Endothelial cell of umbilical vein (primary cell): ENCODE measurements at regions not wholly inside any gene's neighbourhood (a gene's known extent, or its start where the extent isn't known, plus 50 kb on each side); places are given as distances from the start of the nearest gene placed in this dataset.

Source experiments
- BruUV-seq: library from RNA; stranded (reverse); fragments of 400-500 nt; replicated peaks from 2 replicates; lab custom pipeline; 2021; lab: Mats Ljungman, UMichigan
- CTCF ChIA-PET: fragments of 300-600, 350-600 bp; sonication (Branson Sonifier 250); formaldehyde crosslinking; loops from one replicate; lab custom pipeline; 2021; ENCODE audit warnings: antibody characterized with exemption, inconsistent platforms; lab: Charles Lee
- POLR2A ChIA-PET: fragments of 300-600, 350-600 bp; sonication (Branson Sonifier 250); formaldehyde crosslinking; loops from one replicate; lab custom pipeline; 2021; ENCODE audit warnings: antibody characterized with exemption, inconsistent platforms; lab: Charles Lee
- DNase-seq: peaks from one replicate; pipeline ENCODE4 v3.0.0-alpha.2; 2011; ENCODE audit warnings: low read depth, low spot score
- FAIRE-seq: peaks from 2 replicates; lab custom pipeline; 2011; peaks lifted over from hg19 to GRCh38; lab: Jason Lieb, UNC
- H2AFZ ChIP-seq: 2 replicates; pipeline ENCODE4 v1.6.0; 2012; ENCODE audit warnings: low read depth, low read length, control low read depth, inconsistent platforms
- H3K27ac ChIP-seq: 2 replicates; pipeline ENCODE4 v1.5.1; 2011; ENCODE audit warnings: low read depth, mild to moderate bottlenecking, control low read depth, low read length, moderate library complexity; ENCODE audit not compliant: insufficient read depth
- H3K27me3 ChIP-seq, 2 experiments: 2 replicates each; pipeline versions ENCODE4 v1.6.0 to v1.6.1; 2011; ENCODE audit warnings: low read length in 2 of 2, mixed read lengths in 1 of 2; ENCODE audit not compliant: control insufficient read depth in 2 of 2, insufficient read depth in 2 of 2
- H3K36me3 ChIP-seq, 2 experiments: 2 replicates in 1 of 2; 3 replicates in 1 of 2; pipeline ENCODE4 v1.5.1; 2011; ENCODE audit warnings: low read length in 2 of 2, mild to moderate bottlenecking in 1 of 2, moderate library complexity in 1 of 2; ENCODE audit not compliant: control insufficient read depth in 2 of 2, insufficient read depth in 2 of 2; ENCODE audit errors: extremely low read depth in 1 of 2
- H3K4me1 ChIP-seq: 3 replicates; pipeline ENCODE4 v1.5.1; 2011; ENCODE audit warnings: mild to moderate bottlenecking, low read length; ENCODE audit not compliant: control insufficient read depth, insufficient read depth; ENCODE audit errors: extremely low read depth
- H3K4me2 ChIP-seq: 2 replicates; pipeline ENCODE4 v1.6.1; 2011; ENCODE audit warnings: low read length, control low read depth, mixed read lengths; ENCODE audit not compliant: insufficient read depth
- H3K4me3 ChIP-seq, 3 experiments: fragments of 200-600 bp in 1 of 3; sonication (generic), shearing (Covaris generic) in 1 of 3; replicated peaks in 1 of 3; 2 replicates each; pipeline ENCODE4 v1.5.1; 2011 to 2016; ENCODE audit warnings: control low read depth in 3 of 3, low read length in 3 of 3, mild to moderate bottlenecking in 2 of 3, inconsistent platforms in 1 of 3, low read depth in 1 of 3, moderate library complexity in 1 of 3; ENCODE audit not compliant: insufficient read depth in 1 of 3
- H3K79me2 ChIP-seq: 2 replicates; pipeline ENCODE4 v1.6.0; 2012; ENCODE audit warnings: low read length, inconsistent platforms; ENCODE audit not compliant: control insufficient read depth, insufficient read depth
- H3K9ac ChIP-seq: replicated peaks from 2 replicates; pipeline ENCODE3; 2011; ENCODE audit warnings: low read length, control low read depth; ENCODE audit not compliant: insufficient read depth; ENCODE audit errors: extremely low read depth
- H3K9me1 ChIP-seq: replicated peaks from 3 replicates; pipeline ENCODE4 v1.6.0; 2011; ENCODE audit warnings: mild to moderate bottlenecking, low read length; ENCODE audit not compliant: control insufficient read depth, insufficient read depth; ENCODE audit errors: extremely low read depth
- H3K9me3 ChIP-seq: replicated peaks from 2 replicates; pipeline ENCODE4 v1.5.1; 2012; ENCODE audit warnings: low read length, inconsistent platforms; ENCODE audit not compliant: control insufficient read depth, insufficient read depth
- H4K20me1 ChIP-seq: replicated peaks from 2 replicates; pipeline ENCODE3; 2011; ENCODE audit warnings: mild to moderate bottlenecking, low read length; ENCODE audit not compliant: control insufficient read depth, insufficient read depth; ENCODE audit errors: extremely low read depth
- EZH2 ChIP-seq: IDR thresholded peaks from 2 replicates; pipeline ENCODE4 v1.6.1; 2012; ENCODE audit warnings: borderline replicate concordance, low read depth, mild to moderate bottlenecking, moderate library complexity, low read length, inconsistent platforms; ENCODE audit not compliant: severe bottlenecking
- FOS ChIP-seq: IDR thresholded peaks from 2 replicates; pipeline ENCODE4 v1.6.1; 2011; ENCODE audit warnings: mild to moderate bottlenecking, low read length, moderate library complexity, borderline replicate concordance; ENCODE audit not compliant: insufficient read depth
- GATA2 ChIP-seq: IDR thresholded peaks from 2 replicates; pipeline ENCODE4 v1.7.0; 2011; ENCODE audit warnings: low read depth, mild to moderate bottlenecking, moderate library complexity, mixed read lengths, low read length; ENCODE audit not compliant: insufficient read length, insufficient read depth
- JUN ChIP-seq: IDR thresholded peaks from 2 replicates; pipeline ENCODE4 v1.6.1; 2011; ENCODE audit warnings: borderline replicate concordance, low read depth; ENCODE audit not compliant: insufficient read length, insufficient read depth
- MYC ChIP-seq: IDR thresholded peaks from one replicate; pipeline ENCODE4 v1.6.1; 2011; ENCODE audit warnings: mild to moderate bottlenecking, low read depth, low read length
- POLR2A ChIP-seq: IDR thresholded peaks from 2 replicates; pipeline ENCODE4 v1.6.1; 2012; ENCODE audit warnings: low read depth, mild to moderate bottlenecking, control low read depth, low read length
- POLR2AphosphoS5 ChIP-seq: IDR thresholded peaks from 2 replicates; pipeline ENCODE4 v1.6.1; 2012; ENCODE audit warnings: low read depth, mild to moderate bottlenecking, control low read depth, low read length, moderate library complexity; ENCODE audit not compliant: insufficient read depth
- dilution Hi-C: fragments of 300-500 bp; cut with MboI; formaldehyde crosslinking; loops from one replicate; pipeline ENCODE4 v1.15.0; 2019; ENCODE audit warnings: low sequenced_read_pairs; ENCODE audit not compliant: extremely low pct_ligation_motif_present
- intact Hi-C: fragments of 100-400 bp; cut with micrococcal nuclease; formaldehyde crosslinking; loops from one replicate; pipeline ENCODE4 v1.10.0; 2022
- TF ChIP-seq, protein P1 (sequence below): IDR thresholded peaks from 2 replicates; pipeline ENCODE4 v1.6.1; 2011; ENCODE audit not compliant: insufficient read depth, insufficient read length
- TF ChIP-seq, protein P2 (sequence below), 2 donors: IDR thresholded peaks; 1 replicate in 1 of 2; 2 replicates in 1 of 2; pipeline ENCODE4 v1.5.1; 2011; ENCODE audit warnings: low read length in 2 of 2, mild to moderate bottlenecking in 2 of 2, moderate library complexity in 2 of 2, control low read depth in 1 of 2, inconsistent platforms in 1 of 2, low read depth in 1 of 2; ENCODE audit not compliant: insufficient read depth in 1 of 2; ENCODE audit errors: extremely low read depth in 1 of 2

DNA sequence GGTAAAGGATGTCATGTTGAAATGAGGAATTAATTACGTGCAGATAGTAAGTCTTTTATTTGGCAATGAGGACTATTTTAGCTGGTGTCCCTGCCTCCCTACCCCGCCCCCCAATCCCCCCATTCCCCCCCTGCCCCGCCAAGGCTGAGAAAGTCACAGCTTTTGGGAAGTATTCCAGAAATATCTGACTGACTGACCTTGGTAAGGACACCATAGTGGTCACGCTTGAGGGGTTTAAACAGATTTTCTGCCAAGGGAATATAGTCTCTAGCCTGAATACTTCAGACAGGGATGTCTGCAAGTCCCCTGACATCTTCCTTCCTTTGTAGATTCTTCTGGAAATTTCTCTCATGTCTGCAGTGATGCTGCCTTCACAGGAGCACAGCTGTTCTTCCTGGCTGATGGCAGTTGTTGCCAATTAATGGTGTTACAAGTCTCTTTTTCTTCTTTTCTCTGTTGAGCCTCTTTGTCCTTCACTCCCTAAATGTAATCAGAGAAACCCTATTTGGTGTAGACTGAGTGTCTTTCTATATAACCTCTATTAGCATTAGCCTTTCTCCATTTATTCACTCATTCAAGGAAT lies 53.7 kb upstream of the MGAT5 start:
- Histone ChIP-seq H2AFZ (no peak overlapping the region), H3K9me1 (no peaks in the 10 kb centered on the region), H3K36me3 (no peaks in the 10 kb centered on the region), H4K20me1 (peaks cover 6% of the 10 kb centered on the region), H3K4me3 (no peak overlapping the region), H3K9me3 (no peaks in the 10 kb centered on the region), H3K4me1 (peaks cover 15% of the 10 kb centered on the region), H3K27ac (no peak overlapping the region), H3K4me2 (no peak overlapping the region), H3K9ac (no peak overlapping the region), H3K79me2 (peaks cover 22% of the 10 kb centered on the region), H3K27me3 (no peaks in the 10 kb centered on the region)
- BruUV-seq: no TSS peak
- DNase-seq: no peak
- ChIA-PET POLR2A (no interaction called here), CTCF (interaction anchor here (0.9 to 4.1 kb wide), 3 partner anchors 8 to 251 kb away, joined by 3 to 38 read pairs (median 3); no protein-coding TSS in a partner anchor)
- dilution Hi-C loops: no loop called here
- TF ChIP-seq EZH2 (no peak), FOS (no peak), MYC (no peak), GATA2 (no peak), POLR2AphosphoS5 (no peak), JUN (no peak), POLR2A (no peak)
- TF ChIP-seq, protein P1, sequence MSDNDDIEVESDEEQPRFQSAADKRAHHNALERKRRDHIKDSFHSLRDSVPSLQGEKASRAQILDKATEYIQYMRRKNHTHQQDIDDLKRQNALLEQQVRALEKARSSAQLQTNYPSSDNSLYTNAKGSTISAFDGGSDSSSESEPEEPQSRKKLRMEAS: no peak
- TF ChIP-seq, protein P2, sequence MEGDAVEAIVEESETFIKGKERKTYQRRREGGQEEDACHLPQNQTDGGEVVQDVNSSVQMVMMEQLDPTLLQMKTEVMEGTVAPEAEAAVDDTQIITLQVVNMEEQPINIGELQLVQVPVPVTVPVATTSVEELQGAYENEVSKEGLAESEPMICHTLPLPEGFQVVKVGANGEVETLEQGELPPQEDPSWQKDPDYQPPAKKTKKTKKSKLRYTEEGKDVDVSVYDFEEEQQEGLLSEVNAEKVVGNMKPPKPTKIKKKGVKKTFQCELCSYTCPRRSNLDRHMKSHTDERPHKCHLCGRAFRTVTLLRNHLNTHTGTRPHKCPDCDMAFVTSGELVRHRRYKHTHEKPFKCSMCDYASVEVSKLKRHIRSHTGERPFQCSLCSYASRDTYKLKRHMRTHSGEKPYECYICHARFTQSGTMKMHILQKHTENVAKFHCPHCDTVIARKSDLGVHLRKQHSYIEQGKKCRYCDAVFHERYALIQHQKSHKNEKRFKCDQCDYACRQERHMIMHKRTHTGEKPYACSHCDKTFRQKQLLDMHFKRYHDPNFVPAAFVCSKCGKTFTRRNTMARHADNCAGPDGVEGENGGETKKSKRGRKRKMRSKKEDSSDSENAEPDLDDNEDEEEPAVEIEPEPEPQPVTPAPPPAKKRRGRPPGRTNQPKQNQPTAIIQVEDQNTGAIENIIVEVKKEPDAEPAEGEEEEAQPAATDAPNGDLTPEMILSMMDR (IDR thresholded peaks at IDR 0.05; ENCODE audit: extremely low read depth in 1 of 2, insufficient read depth in 1 of 2, low read depth in 1 of 2, low read length in 2 of 2): no peak
- no peak for FAIRE-seq
- intact Hi-C loops: no loop called here
